Stimulated activated CD8-positive, alpha-beta memory T cell treated with anti-CD3 and anti-CD28 coated beads, Interleukin-12 subunit alpha, Interleukin-12 subunit beta, amount 100 ng/mL, for 1 hour (primary cell): ENCODE measurements at regions not wholly inside any gene's neighbourhood (a gene's known extent, or its start where the extent isn't known, plus 50 kb on each side); places are given as distances from the start of the nearest gene placed in this dataset.
"Not testable (repeated sequence)": the region's sequence is repeated elsewhere in the genome, so short reads cannot be mapped to it uniquely, and the experiment has no call there.

Source experiments
- DNase-seq: peaks from one replicate; pipeline ENCODE4 v3.0.0-alpha.2; 2020; ENCODE audit warnings: low read depth

- DNase-seq: no peak
Observed at GRCh38 chr10:118870467-118871243, 115.9 kb upstream of the CACUL1 start.

DNA sequence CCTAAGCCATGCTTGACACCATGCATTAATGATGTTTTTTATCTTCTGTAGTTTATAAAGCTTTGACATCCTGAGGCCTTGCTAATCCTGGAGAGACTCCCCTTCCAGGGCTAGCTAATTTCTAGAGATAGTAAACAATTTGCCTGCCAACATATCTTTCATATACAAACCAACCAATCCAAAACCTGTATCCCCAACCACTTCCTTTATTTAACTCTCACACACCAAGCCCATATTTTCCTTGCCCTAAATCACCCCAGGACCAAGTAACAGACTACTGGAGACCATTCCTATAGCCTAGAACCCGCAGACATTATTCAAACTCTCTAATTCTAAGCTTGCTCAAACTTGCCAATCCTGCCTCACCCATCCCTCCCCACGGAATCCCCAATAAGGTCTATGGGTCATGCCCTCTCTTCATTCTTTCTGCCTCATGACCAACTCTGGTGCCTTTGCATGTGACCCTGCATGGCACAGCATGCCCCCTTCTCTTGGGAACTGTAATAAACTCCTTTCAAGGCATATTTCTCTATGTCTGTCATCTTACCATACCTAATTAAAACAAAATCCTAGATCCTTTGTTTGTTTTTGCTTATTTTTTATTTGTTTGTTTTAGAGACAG, 116.6 kb upstream of the CACUL1 start:
- no peak for DNase-seq

GRCh38 chr10:118873091-118873737, 118.4 kb upstream of the CACUL1 start:
- no peak for DNase-seq

DNA sequence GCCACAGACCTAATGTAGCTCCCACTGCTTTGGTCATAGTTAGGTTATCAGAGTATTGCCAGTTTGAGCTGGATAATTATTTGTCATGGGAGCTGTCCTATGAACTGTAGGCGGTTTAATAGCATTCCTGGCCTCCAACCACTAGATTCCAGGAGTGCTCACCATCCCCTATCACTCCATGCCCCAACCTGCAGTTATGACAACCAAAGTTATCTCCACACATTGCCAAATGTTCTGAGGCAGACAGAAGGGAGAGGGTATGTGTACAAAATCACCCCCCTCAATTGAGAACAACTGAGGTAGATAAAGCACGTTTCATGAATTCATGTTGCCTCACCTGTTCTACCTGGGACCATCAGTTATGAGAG, 119.0 kb upstream of the CACUL1 start:
- no peak for DNase-seq

DNA sequence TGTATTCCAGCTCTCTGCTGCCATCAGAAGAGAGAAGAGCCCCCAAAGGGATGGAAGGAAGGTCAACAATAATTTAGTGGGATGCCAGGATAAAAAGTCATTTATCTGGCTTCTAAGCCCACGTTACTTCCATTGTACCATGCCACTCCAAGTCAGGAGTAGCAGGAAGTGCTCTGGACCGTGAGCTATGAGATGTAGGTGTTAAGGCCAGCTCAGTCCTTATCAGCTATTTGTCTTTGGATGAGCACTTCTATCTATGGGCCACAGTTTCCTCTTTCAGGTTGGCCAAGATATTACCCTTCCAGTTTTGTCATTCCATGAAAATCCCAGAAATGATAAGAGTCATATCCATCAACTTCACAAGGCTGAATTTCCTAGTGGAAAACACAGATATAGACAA, 119.4 kb upstream of the CACUL1 start:
- DNase-seq: no peak

- DNase-seq: no peak
Observed at GRCh38 chr10:118875087-118875486, 120.3 kb upstream of the CACUL1 start.

DNA sequence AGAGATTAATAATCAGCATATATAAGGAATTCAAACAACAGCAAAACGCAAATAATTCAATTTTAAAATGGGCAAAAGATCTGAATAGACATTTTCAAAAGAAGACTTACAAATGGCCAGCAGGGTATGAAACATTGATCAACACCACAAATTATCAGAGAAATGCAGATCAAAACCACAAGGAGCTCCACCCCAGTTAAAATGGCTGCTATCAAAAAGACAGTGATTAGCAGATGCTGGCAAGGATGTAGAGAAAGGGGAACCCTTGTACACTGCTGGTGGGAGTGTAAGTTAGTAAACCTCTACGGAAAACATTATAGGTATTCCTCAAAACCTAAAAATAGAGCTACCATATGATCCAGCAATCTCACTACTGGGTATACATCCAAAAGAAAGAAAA, 128.0 kb upstream of the CACUL1 start:
- no peak for DNase-seq

DNA sequence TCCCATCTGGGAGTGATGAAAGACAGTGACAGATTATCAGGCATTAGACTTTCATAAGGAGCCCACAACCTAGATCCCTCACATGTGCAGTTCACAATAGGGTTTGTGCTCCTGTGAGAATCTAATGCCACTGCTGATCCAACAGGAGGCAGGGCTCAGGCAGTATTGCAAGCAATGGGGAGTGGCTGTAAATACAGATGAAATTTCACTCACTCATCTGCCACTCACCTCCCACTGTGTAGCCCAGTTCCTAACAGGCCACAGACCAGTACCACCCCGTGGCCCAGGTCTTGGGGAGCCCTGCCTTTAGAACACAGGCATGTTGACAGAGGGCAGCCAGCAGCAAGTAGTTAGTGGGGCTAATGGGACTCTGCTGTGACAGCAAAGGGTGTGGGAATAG, 137.3 kb upstream of the NANOS1 start:
- DNase-seq: no peak

DNA sequence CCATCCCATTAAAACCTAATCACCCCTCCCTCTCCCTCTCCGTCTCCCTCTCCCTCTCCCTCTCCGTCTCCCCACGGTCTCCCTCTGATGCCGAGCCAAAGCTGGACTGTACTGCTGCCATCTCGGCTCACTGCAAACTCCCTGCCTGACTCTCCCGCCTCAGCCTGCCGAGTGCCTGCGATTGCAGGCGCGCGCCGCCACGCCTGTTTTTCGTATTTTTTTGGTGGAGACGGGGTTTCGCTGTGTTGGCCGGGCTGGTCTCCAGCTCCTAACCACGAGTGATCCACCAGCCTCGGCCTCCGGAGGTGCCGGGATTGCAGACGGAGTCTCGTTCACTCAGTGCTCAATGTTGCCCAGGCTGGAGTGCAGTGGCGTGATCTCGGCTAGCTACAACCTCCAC, 134.6 kb upstream of the NANOS1 start:
- not testable (repeated sequence) for DNase-seq

DNA sequence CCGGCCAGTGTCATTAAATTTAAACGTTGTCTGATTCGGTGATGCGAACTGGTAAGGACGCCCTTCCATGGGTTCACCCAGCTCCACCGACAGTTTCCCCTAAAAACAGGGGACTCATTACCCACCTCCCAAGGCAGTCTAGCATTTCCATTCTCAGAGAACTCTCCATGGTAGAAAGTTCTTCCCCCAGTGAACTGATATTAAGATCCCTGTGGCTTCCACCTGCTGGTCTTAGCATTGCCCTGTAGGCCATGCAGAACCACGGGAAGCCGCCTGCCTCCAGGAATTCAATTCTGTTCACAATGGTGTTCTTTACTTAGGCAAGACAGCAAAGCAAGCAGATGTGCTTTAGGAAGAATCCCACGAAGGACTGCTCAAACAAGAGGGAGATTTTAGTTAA, 128.9 kb upstream of the NANOS1 start:
- no peak for DNase-seq

GRCh38 chr10:118901380-118901779, 128.1 kb upstream of the NANOS1 start:
- DNase-seq: no peak

DNA sequence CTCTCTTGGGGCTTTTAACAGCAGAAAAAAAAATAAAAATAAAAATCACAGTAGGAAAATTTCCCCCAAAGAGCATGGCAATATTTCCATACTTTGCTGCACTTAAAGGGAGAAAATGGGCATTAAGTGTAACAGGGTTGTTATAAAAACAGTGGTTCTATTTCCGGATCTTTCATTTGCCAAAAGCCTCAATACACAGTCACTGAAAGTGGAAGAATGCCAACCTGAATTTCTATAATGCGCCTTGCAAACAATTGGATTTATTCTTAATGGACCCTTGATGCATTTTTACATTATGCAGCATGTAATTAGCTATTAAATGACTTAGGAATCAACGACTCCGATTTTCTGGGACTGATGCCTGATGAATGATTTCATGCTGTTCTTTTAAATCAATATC, 127.6 kb upstream of the NANOS1 start:
- DNase-seq: no peak

- DNase-seq: not testable (repeated sequence)
Observed at GRCh38 chr10:118902656-118903055, 126.9 kb upstream of the NANOS1 start.

DNA sequence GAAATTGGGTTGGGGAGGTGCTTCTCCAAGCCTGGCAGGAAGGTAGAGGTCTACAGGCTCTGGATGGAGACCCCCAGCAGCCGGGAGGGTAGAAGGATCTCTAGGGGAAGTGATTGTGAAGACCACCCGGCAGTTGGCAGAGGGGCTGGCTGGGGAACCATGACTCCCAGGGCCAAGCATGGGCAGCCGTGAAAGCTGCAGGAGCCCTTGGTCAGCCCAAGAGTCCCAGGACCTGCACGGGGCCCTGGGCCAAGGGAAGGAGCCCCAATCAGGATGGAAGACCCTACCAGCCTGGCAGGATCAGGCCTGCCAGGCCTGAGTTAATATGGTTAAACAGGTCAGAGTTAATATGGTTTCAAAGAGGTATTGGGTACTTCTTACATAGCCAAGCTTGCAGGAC, 126.3 kb upstream of the NANOS1 start:
- DNase-seq: no peak

GRCh38 chr10:118903691-118904090, 125.8 kb upstream of the NANOS1 start:
- DNase-seq: no peak

DNA sequence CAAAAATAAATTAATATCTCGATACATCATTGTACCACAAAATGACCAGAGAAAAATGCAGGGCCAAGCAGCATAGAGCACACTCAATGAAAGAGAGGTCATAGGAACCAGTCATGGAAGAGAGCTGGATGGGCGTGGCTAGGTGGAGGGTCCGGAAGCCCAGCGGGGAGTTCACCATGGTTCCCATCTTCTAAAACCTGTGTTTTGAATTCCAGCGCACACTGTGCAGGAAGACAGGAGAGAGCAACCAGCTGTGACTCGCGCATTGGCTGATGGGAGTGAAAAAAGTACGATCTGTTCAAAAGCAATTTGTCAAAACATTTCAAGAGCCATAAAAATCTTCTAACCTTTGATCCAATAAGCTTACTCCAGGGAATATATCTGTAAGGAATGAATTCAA, 125.2 kb upstream of the NANOS1 start:
- no peak for DNase-seq

GRCh38 chr10:118907051-118907450, 122.5 kb upstream of the NANOS1 start:
- DNase-seq: no peak

DNA sequence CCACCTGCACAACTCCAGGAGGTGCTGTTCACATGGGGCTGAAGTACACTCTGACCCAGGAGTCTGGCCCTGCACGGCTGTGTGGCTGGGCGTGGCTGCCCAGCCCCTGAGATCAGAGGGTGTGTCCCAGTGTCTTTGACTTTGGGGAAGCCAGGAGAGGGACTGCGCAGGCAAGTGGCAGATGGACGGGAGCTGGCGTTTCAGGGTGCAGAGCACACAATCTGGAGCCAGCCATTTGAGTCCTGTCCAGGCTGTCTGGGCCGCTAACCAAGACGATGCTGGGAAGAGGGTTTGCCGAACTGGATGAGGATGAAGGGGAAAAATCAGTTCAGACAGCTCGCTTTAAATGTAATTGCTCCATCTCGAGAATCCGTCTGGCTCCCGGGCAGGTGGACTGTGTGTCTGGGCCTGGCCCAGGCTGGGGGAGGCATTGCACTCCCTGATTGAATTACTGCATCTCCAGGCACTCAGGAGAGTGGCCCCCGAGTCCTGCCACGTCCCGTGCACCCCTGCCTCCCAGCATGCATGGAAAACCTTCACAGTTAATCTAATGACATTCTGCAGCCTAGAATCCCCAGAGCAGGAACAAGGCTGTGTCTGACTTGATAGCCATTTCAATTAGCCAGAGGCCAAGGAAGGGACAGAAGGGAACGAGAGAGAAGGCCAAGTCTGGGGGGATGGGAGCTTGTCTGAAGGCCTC, 120.8 kb upstream of the NANOS1 start:
- no peak for DNase-seq

DNA sequence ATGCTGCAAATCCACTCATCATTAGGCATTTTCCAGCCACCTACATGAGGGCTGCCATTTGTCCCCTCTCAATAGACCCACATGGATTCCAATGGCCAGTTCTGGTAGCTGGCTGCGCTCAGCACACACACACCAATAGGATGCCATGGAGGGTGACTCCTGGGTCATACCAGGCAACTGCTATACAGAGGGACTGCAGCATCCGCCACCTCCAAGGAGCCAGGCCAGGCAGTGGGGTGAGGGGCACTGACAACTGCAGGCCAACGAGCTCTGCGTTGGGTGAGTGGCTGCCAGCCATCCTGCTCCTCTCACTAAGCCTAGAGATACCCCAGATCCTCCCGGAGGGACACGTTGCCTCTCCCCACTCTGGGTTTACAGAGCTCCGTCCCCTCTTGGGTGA, 118.8 kb upstream of the NANOS1 start:
- DNase-seq: no peak

DNA sequence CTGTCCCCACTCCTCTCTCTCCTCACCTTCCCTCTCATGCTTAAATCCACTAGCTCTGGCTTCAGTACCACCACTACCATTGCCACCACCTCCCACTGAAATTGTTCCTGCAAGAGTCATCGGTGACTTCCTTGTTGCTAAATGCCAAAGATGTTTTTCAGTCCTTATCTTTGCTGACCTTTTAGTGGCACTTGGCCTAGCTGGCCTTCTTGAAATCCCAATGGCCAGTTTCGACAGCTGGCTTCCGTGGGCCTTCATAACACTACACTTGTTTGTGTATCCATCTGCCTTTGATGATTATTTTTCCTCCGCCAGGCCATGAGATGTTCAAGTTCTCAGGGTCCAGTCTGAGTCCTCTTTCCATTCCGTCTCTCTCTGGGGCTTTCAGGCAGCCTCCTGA, 118.2 kb upstream of the NANOS1 start:
- DNase-seq: no peak

GRCh38 chr10:118912961-118913600, 116.4 kb upstream of the NANOS1 start:
- no peak for DNase-seq

- no peak for DNase-seq
Observed at GRCh38 chr10:118913825-118914224, 115.7 kb upstream of the NANOS1 start.
